Astrocyte (in vitro differentiated cells and primary cell): ENCODE measurements at regions not wholly inside any gene's neighbourhood (a gene's known extent, or its start where the extent isn't known, plus 50 kb on each side); places are given as distances from the start of the nearest gene placed in this dataset.

Experiments
- EZH2 ChIP-seq: IDR thresholded peaks from 2 replicates; pipeline ENCODE4 v1.6.1; 2012; ENCODE audit warnings: mild to moderate bottlenecking, low read length, inconsistent platforms; ENCODE audit not compliant: insufficient read depth
- TF ChIP-seq, protein P1 (sequence below): IDR thresholded peaks from 2 replicates; pipeline ENCODE4 v1.5.1; 2011; ENCODE audit warnings: low read depth, mild to moderate bottlenecking, inconsistent platforms, low read length, moderate library complexity; ENCODE audit not compliant: insufficient read depth

- TF ChIP-seq, protein P1, sequence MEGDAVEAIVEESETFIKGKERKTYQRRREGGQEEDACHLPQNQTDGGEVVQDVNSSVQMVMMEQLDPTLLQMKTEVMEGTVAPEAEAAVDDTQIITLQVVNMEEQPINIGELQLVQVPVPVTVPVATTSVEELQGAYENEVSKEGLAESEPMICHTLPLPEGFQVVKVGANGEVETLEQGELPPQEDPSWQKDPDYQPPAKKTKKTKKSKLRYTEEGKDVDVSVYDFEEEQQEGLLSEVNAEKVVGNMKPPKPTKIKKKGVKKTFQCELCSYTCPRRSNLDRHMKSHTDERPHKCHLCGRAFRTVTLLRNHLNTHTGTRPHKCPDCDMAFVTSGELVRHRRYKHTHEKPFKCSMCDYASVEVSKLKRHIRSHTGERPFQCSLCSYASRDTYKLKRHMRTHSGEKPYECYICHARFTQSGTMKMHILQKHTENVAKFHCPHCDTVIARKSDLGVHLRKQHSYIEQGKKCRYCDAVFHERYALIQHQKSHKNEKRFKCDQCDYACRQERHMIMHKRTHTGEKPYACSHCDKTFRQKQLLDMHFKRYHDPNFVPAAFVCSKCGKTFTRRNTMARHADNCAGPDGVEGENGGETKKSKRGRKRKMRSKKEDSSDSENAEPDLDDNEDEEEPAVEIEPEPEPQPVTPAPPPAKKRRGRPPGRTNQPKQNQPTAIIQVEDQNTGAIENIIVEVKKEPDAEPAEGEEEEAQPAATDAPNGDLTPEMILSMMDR = no peak
- TF ChIP-seq EZH2 = no peak
Measured at GRCh38 chr18:14949800-14950664, 202.1 kb downstream of the ANKRD30B start.
